PC-9 (cell line): ENCODE measurements at regions not wholly inside any gene's neighbourhood (a gene's known extent, or its start where the extent isn't known, plus 50 kb on each side); places are given as distances from the start of the nearest gene placed in this dataset.

Source experiments
- EZH2 ChIP-seq: fragments of 200-600 bp; sonication (generic); IDR thresholded peaks from 2 replicates; pipeline ENCODE4 v1.8.0; 2017; ENCODE audit warnings: antibody characterized with exemption, low read depth
- TF ChIP-seq, protein P1 (sequence below): fragments of 200-600 bp; sonication (generic); conservative IDR thresholded peaks from 2 replicates; pipeline ENCODE4 v1.6.1; 2017; ENCODE audit warnings: mixed run types, antibody characterized with exemption, mild to moderate bottlenecking, moderate library complexity

- TF ChIP-seq, protein P1, sequence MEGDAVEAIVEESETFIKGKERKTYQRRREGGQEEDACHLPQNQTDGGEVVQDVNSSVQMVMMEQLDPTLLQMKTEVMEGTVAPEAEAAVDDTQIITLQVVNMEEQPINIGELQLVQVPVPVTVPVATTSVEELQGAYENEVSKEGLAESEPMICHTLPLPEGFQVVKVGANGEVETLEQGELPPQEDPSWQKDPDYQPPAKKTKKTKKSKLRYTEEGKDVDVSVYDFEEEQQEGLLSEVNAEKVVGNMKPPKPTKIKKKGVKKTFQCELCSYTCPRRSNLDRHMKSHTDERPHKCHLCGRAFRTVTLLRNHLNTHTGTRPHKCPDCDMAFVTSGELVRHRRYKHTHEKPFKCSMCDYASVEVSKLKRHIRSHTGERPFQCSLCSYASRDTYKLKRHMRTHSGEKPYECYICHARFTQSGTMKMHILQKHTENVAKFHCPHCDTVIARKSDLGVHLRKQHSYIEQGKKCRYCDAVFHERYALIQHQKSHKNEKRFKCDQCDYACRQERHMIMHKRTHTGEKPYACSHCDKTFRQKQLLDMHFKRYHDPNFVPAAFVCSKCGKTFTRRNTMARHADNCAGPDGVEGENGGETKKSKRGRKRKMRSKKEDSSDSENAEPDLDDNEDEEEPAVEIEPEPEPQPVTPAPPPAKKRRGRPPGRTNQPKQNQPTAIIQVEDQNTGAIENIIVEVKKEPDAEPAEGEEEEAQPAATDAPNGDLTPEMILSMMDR, result no peak
- TF ChIP-seq EZH2, result no peak
Measured at GRCh38 chr4:38519666-38520065, 144.3 kb upstream of the KLF3 start.
